AG04450 (cell line): ENCODE measurements at regions not wholly inside any gene's neighbourhood (a gene's known extent, or its start where the extent isn't known, plus 50 kb on each side); places are given as distances from the start of the nearest gene placed in this dataset.

ENCODE experiments used
- CTCF ChIA-PET: fragments of 300-600, 350-600 bp; formaldehyde crosslinking; extraction: SDS; loops from one replicate; lab custom pipeline; 2022; ENCODE audit warnings: antibody characterized with exemption, inconsistent platforms; lab: Charles Lee
- POLR2A ChIA-PET: fragments of 350-600 bp; formaldehyde crosslinking; extraction: SDS; loops from one replicate; lab custom pipeline; 2021; ENCODE audit warnings: antibody characterized with exemption, inconsistent platforms; lab: Yijun Ruan, JAX
- DNase-seq: peaks from one replicate; pipeline ENCODE4 v3.0.0-alpha.2; 2011; ENCODE audit warnings: low read depth, low spot score
- H3K27ac ChIP-seq: one replicate; pipeline ENCODE4 v1.5.1; 2012; ENCODE audit warnings: low read depth, low read length, control low read depth
- H3K27me3 ChIP-seq: one replicate; pipeline ENCODE4 v1.6.0; 2012; ENCODE audit warnings: low read length; ENCODE audit not compliant: control insufficient read depth, insufficient read depth
- H3K4me3 ChIP-seq: 2 replicates; pipeline ENCODE4 v1.5.1; 2011; ENCODE audit warnings: mild to moderate bottlenecking, low read depth, low read length, control low read depth
- H3K9me3 ChIP-seq: 2 replicates; pipeline ENCODE4 v1.5.1; 2012; ENCODE audit warnings: low read length; ENCODE audit not compliant: control insufficient read depth, insufficient read depth
- CTCF ChIP-seq: IDR thresholded peaks from 2 replicates; pipeline ENCODE4 v1.5.1; 2011; ENCODE audit warnings: low read depth, low read length, control low read depth, inconsistent platforms

- no peak for TF ChIP-seq CTCF
- POLR2A ChIA-PET: no interaction called here
These were observed 199.2 kb downstream of the ST6GAL2 start for GRCh38 chr2:106686814-106687213.

GRCh38 chr2:106694964-106695470, 190.9 kb downstream of the ST6GAL2 start:
- CTCF ChIA-PET: no interaction called here
- Histone ChIP-seq H3K9me3 (no peaks in the 10 kb centered on the region; the same call in 1 of the 2 replicates), H3K27me3 (no peaks in the 10 kb centered on the region), H3K4me3 (no peak overlapping the region), H3K27ac (no peak overlapping the region)
- POLR2A ChIA-PET: no interaction called here
- no peak for DNase-seq
- no peak for TF ChIP-seq CTCF

More at GRCh38 chr2:106686814-106687213, 199.2 kb downstream of the ST6GAL2 start:
- no peak overlapping the region for H3K27ac ChIP-seq
- H3K4me3 ChIP-seq: no peak overlapping the region
- no peak for DNase-seq
- H3K9me3 ChIP-seq: peaks cover 2% of the 10 kb centered on the region
- no peaks in the 10 kb centered on the region for H3K27me3 ChIP-seq
- CTCF ChIA-PET: no interaction called here

- ChIA-PET CTCF (no interaction called here), POLR2A (no interaction called here)
- H3K27ac ChIP-seq: no peak overlapping the region
- H3K27me3 ChIP-seq: no peaks in the 10 kb centered on the region
- no peak for DNase-seq
- no peak for TF ChIP-seq CTCF
- H3K4me3 ChIP-seq: no peak overlapping the region
- no peaks in the 10 kb centered on the region; the same call in 1 of the 2 replicates for H3K9me3 ChIP-seq
These were observed 190.0 kb downstream of the ST6GAL2 start for GRCh38 chr2:106695919-106696318.

GRCh38 chr2:106700616-106701015, 185.4 kb downstream of the ST6GAL2 start:
- CTCF ChIA-PET: no interaction called here
- no peaks in the 10 kb centered on the region for H3K9me3 ChIP-seq

More at GRCh38 chr2:106700616-106701015, 185.4 kb downstream of the ST6GAL2 start:
- DNase-seq: no peak
- H3K4me3 ChIP-seq: no peak overlapping the region
- POLR2A ChIA-PET: no interaction called here
- H3K27ac ChIP-seq: no peak overlapping the region
- no peaks in the 10 kb centered on the region for H3K27me3 ChIP-seq
- TF ChIP-seq CTCF: no peak
